ENCODE measurements at regions not wholly inside any gene's neighbourhood (a gene's known extent, or its start where the extent isn't known, plus 50 kb on each side); places are given as distances from the start of the nearest gene placed in this dataset.

GRCh38 chr21:14864211-14865021 is 200.4 kb downstream of the NRIP1 start (continued):
- peak; percentile 23; the same call in 1 of the 2 replicates for TF ChIP-seq ATF2 (IDR thresholded peaks at IDR 0.05; ENCODE audit: low read length)
- TF ChIP-seq ATF7 (IDR thresholded peaks at IDR 0.05; ENCODE audit: low read depth): peak; percentile 21; the same call in 1 of the 2 replicates
- 0 out of 2 replicates have a peak, but pooled peaks have one; percentile 24 for TF ChIP-seq CREB1 (IDR thresholded peaks at IDR 0.05; ENCODE audit: low read depth)
- peak; percentile 58; the same call in 1 of the 2 replicates for TF ChIP-seq MXI1 (IDR thresholded peaks at IDR 0.05; ENCODE audit: low read depth, low read length)
- TF ChIP-seq RCOR1 (conservative IDR thresholded peaks at IDR 0.05; ENCODE audit: low read depth, low read length): 0 out of 2 replicates have a peak, but pooled peaks have one; percentile 61
- TF ChIP-seq CTCF (IDR thresholded peaks at IDR 0.05 in 2 of 3, conservative IDR thresholded peaks at IDR 0.05 in 1 of 3; ENCODE audit: control insufficient read depth in 2 of 3, extremely low read depth in 1 of 3, insufficient read depth in 1 of 3, low read depth in 3 of 3, low read length in 3 of 3): peak; percentile 87 to 89 (median 87)
- TF ChIP-seq GABPA (IDR thresholded peaks at IDR 0.05; ENCODE audit: low read depth): no peak
- TF ChIP-seq ZNF24 (IDR thresholded peaks at IDR 0.05): no peak
- no peak for TF ChIP-seq REST (IDR thresholded peaks at IDR 0.05; ENCODE audit: low read depth, low read length)
